PC-9 (cell line): ENCODE measurements at regions not wholly inside any gene's neighbourhood (a gene's known extent, or its start where the extent isn't known, plus 50 kb on each side); places are given as distances from the start of the nearest gene placed in this dataset.

ENCODE experiments used
- CTCF ChIP-seq: fragments of 200-600 bp; sonication (generic); conservative IDR thresholded peaks from 2 replicates; pipeline ENCODE4 v1.6.1; 2017; ENCODE audit warnings: mixed run types, antibody characterized with exemption, mild to moderate bottlenecking, moderate library complexity
- EZH2 ChIP-seq: fragments of 200-600 bp; sonication (generic); IDR thresholded peaks from 2 replicates; pipeline ENCODE4 v1.8.0; 2017; ENCODE audit warnings: antibody characterized with exemption, low read depth

- TF ChIP-seq CTCF (no peak), EZH2 (no peak)
Observed at GRCh38 chr10:117635826-117636225, 93.3 kb downstream of the EMX2 start.
